AG09309 (cell line): ENCODE measurements at regions not wholly inside any gene's neighbourhood (a gene's known extent, or its start where the extent isn't known, plus 50 kb on each side); places are given as distances from the start of the nearest gene placed in this dataset.

Source experiments
- DNase-seq: peaks from one replicate; pipeline ENCODE4 v3.0.0-alpha.2; 2010; ENCODE audit warnings: low read depth
- H3K4me3 ChIP-seq: 2 replicates; pipeline ENCODE4 v1.5.1; 2011; ENCODE audit warnings: mild to moderate bottlenecking, low read depth, low read length, moderate library complexity; ENCODE audit not compliant: control insufficient read depth
- TF ChIP-seq, protein P1 (sequence below): IDR thresholded peaks from 2 replicates; pipeline ENCODE4 v1.5.1; 2011; ENCODE audit warnings: mild to moderate bottlenecking, low read depth, low read length, inconsistent platforms; ENCODE audit not compliant: insufficient read depth, control insufficient read depth; ENCODE audit errors: missing control alignments

DNA sequence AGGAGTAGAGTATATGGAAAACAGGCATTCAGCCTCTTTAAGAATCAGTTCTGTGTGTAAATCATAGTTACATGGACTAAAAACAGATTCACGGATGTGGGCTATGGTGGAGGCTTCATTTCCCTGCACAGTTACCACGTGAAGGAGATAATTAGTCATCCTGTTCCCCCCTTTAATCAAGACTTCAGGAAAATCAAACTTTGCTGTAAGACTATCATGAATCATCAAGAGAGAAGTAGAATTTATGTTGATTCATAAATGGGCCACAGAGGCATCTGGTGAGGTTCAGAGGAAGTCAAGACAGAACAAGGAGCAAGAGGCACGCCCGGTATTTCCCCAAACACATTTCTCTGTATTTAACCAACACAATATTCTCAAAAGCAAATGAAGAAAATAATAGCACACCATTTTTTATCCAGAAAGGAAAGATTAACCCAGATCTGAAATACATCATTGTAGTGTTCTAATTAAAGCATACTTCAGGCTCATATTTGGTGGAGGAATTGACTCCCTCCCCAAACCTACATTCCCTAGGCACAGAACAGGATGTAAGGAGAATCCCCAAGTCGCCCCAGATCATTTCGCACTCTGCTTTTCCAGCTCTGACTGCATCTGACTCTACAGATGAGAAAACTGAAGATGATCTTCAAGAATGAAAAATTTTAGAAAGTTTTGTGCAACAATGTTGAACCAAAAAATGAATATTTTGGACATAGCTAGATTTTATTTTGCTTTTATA lies 175.8 kb upstream of the GAS1 start:
- DNase-seq = peak; percentile 81
- H3K4me3 ChIP-seq = no peak overlapping the region
- TF ChIP-seq, protein P1, sequence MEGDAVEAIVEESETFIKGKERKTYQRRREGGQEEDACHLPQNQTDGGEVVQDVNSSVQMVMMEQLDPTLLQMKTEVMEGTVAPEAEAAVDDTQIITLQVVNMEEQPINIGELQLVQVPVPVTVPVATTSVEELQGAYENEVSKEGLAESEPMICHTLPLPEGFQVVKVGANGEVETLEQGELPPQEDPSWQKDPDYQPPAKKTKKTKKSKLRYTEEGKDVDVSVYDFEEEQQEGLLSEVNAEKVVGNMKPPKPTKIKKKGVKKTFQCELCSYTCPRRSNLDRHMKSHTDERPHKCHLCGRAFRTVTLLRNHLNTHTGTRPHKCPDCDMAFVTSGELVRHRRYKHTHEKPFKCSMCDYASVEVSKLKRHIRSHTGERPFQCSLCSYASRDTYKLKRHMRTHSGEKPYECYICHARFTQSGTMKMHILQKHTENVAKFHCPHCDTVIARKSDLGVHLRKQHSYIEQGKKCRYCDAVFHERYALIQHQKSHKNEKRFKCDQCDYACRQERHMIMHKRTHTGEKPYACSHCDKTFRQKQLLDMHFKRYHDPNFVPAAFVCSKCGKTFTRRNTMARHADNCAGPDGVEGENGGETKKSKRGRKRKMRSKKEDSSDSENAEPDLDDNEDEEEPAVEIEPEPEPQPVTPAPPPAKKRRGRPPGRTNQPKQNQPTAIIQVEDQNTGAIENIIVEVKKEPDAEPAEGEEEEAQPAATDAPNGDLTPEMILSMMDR = no peak

DNA sequence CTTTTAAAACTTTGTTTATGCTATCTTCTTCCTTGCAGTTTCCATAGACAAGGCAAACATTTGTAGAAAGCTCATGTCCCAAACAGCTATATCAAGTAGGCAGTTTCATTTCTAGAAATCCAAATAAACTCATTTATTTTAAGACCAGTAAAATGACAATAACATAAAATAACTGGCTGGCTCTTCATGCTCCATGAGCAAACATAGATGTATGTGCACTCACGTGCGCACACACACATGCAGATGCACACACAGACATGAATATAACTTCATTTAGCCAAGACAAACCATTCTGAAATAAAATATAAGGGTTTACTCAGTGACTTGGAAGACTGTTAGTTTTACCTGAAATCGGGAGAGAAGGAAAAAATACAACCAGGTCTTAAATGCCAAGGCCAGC lies 176.5 kb upstream of the GAS1 start:
- DNase-seq = no peak
- TF ChIP-seq, protein P1 = no peak
- H3K4me3 ChIP-seq = no peak overlapping the region

DNA sequence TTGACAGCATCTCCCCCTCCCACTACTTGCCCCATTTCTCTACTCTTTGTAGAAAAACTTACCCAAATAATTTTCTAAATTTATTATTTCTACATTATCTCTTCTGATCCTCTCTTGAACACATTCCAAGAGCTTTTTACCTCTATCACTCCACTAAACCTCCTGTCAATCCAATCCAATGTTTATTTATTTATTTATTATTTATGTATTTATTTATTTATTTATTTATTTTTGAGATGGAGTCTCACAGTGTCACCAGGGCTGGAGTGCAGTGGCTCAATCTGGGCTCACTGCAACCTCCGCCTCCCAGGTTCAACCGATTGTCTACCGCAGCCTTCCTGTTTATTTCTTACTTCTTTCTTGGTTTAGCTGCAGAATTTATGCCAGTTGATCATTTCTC lies 178.5 kb upstream of the GAS1 start:
- no peak for DNase-seq
- TF ChIP-seq, protein P1 = no peak
- H3K4me3 ChIP-seq = no peak overlapping the region

DNA sequence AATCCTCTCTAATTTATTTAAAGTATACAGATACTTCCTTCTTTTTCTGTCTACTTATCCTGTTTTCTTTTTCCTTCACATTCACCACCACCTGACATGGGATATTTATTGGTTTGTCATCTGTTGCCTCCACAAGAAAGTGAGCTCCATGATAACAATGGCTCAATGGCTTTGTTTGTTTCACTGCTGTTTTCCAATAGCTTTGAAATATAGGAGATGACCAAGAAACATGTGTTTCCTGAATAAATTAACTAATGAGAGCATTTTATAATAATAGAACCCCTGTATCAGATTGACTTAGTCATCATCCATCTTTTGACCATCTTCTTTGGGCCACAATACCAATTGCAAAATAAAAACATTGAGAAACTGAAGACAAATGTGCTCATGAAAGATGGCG lies 180.2 kb upstream of the GAS1 start:
- no peak overlapping the region for H3K4me3 ChIP-seq
- TF ChIP-seq, protein P1 = no peak
- DNase-seq = no peak

DNA sequence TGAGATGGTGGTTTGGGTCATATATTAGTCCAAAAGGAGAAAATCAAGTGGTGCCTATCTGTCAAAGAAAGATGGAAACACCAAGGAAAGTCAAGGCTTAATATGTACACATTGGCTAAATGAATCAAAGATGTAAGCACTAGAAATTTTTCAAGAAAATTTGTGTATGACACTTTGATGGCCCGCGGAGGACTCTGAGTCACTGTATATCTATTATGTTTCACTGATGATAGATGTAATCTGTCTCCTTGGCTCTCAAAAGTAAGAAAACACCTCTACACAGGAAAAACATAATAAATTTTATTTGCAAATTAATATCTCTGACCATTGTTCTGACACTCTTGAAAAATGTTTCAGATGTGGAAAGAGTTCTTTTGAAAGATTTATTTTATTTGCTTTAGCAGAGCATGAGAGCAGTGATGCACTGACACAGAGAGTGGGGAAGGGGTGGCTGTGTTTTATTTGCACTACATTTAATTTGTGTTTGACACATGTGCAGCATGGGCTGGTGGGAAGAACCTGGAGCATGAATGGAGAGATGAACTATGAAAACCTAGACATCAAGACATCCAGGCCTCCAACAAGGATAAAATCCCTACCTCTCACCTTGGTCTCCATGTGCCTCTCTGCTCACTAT lies 180.8 kb upstream of the GAS1 start:
- DNase-seq = no peak
- no peak overlapping the region for H3K4me3 ChIP-seq
- TF ChIP-seq, protein P1 = no peak

DNA sequence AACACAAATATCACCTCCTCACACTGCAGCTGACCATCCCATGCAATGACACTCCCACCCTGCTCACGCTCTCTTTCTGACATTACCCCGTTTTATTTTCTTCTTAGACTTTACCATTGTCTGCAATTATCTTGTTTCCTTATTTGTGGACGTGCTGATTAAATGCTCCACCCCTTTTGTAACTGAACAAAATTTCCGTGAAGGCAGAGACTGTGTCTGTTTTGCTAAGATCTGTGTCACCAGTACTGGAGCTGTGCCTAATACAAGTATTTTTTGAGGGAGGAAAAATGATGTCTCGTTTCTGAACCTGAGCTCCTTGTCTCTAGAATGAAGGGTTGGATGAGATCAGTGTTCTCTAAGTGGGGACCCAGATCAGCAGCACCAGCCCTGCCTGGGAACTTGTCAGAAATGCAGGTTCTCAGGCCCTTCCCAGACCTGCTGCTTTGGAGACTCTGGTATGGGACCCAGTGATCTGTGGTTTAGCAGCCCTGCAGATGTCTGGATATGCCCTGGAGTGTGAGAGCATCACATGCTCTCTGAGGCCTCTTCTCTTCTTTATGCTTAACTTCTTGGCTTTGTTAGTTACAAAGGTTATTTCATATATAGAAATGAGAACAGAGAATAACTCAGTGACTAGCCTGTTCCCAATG lies 181.7 kb upstream of the GAS1 start:
- TF ChIP-seq, protein P1 = no peak
- no peak for DNase-seq
- H3K4me3 ChIP-seq = no peak overlapping the region
